ENCODE measurements at regions not wholly inside any gene's neighbourhood (a gene's known extent, or its start where the extent isn't known, plus 50 kb on each side); places are given as distances from the start of the nearest gene placed in this dataset.
"Not testable (repeated sequence)": the region's sequence is repeated elsewhere in the genome, so short reads cannot be mapped to it uniquely, and the experiment has no call there.

- FAIRE-seq: not testable (repeated sequence)
Observed at GRCh38 chr3:107909583-107909982, 181.2 kb downstream of the CD47 start.

GRCh38 chr3:107907996-107908395 is 182.8 kb downstream of the CD47 start:
- FAIRE-seq (no peak), DNase-seq (ENCODE audit: low spot score in 2 of 2) (no peak)

More at GRCh38 chr3:107909583-107909982, 181.2 kb downstream of the CD47 start:
- not testable (repeated sequence) for DNase-seq (ENCODE audit: low spot score in 2 of 2)

GRCh38 chr3:107904536-107905066 is 186.2 kb downstream of the CD47 start:
- DNase-seq (ENCODE audit: low spot score in 2 of 2): no peak
- FAIRE-seq: no peak

- DNase-seq (ENCODE audit: low spot score in 2 of 2): no peak
- no peak for FAIRE-seq
Observed at GRCh38 chr3:107899990-107900651, 190.7 kb downstream of the CD47 start.

- FAIRE-seq (no peak), DNase-seq (ENCODE audit: low spot score in 2 of 2) (no peak)
Observed at GRCh38 chr3:107897471-107898061, 193.3 kb downstream of the CD47 start.

- FAIRE-seq: no peak
Observed at GRCh38 chr3:107894998-107895397, 195.8 kb downstream of the CD47 start.

GRCh38 chr3:107892955-107893624 is 197.7 kb downstream of the CD47 start:
- DNase-seq (ENCODE audit: low spot score in 2 of 2) (no peak), FAIRE-seq (no peak)

More at GRCh38 chr3:107894998-107895397, 195.8 kb downstream of the CD47 start:
- DNase-seq (ENCODE audit: low spot score in 2 of 2): no peak

GRCh38 chr3:107884719-107885460 is 205.9 kb downstream of the CD47 start:
- FAIRE-seq (no peak), DNase-seq (ENCODE audit: low spot score in 2 of 2) (no peak)

- FAIRE-seq (no peak), DNase-seq (ENCODE audit: low spot score in 2 of 2) (no peak)
Observed at GRCh38 chr3:107884028-107884427, 206.8 kb downstream of the CD47 start.

- FAIRE-seq (no peak), DNase-seq (ENCODE audit: low spot score in 2 of 2) (no peak)
Observed at GRCh38 chr3:107882881-107883280, 207.9 kb downstream of the CD47 start.

- no peak for FAIRE-seq
- DNase-seq (ENCODE audit: low spot score in 2 of 2): no peak
Observed at GRCh38 chr3:107882261-107882660, 208.6 kb downstream of the CD47 start.

- no peak for FAIRE-seq
- no peak for DNase-seq (ENCODE audit: low spot score in 2 of 2)
Observed at GRCh38 chr3:107881509-107881908, 209.3 kb downstream of the CD47 start.

GRCh38 chr3:107880702-107881101 is 210.1 kb downstream of the CD47 start:
- FAIRE-seq: no peak
- no peak for DNase-seq (ENCODE audit: low spot score in 2 of 2)

- no peak for FAIRE-seq
- DNase-seq (ENCODE audit: low spot score in 2 of 2): no peak
Observed at GRCh38 chr3:107877936-107878335, 212.9 kb downstream of the CD47 start.

GRCh38 chr3:107870943-107871638 is 219.7 kb downstream of the CD47 start:
- no peak for FAIRE-seq
- no peak for DNase-seq (ENCODE audit: low spot score in 2 of 2)

- no peak for DNase-seq (ENCODE audit: low spot score in 2 of 2)
- no peak for FAIRE-seq
Observed at GRCh38 chr3:107870096-107870495, 220.7 kb downstream of the CD47 start.

GRCh38 chr3:107868449-107868848 is 222.4 kb downstream of the CD47 start:
- no peak for DNase-seq (ENCODE audit: low spot score in 2 of 2)
- no peak for FAIRE-seq

- FAIRE-seq (no peak), DNase-seq (ENCODE audit: low spot score in 2 of 2) (no peak)
Observed at GRCh38 chr3:107861904-107862303, 228.9 kb downstream of the CD47 start.

GRCh38 chr3:107861422-107861821 is 229.4 kb downstream of the CD47 start:
- no peak for DNase-seq (ENCODE audit: low spot score in 2 of 2)
- FAIRE-seq: no peak
